Stomach (tissue), 8 donors: ENCODE measurements at regions not wholly inside any gene's neighbourhood (a gene's known extent, or its start where the extent isn't known, plus 50 kb on each side); places are given as distances from the start of the nearest gene placed in this dataset.

Experiments used
- DNase-seq, 2 donors: peaks; one replicate each; pipeline versions ENCODE4 v3.0.0 to v3.0.0-alpha.2; 2013 to 2019
- H3K27ac ChIP-seq, 5 donors: fragments of 200-600 bp in 4 of 5; sonication (generic) in 4 of 5; one replicate each; pipeline ENCODE4 v1.5.1; 2013 to 2019; ENCODE audit warnings: mild to moderate bottlenecking in 1 of 5, moderate library complexity in 1 of 5
- H3K27me3 ChIP-seq, 3 donors: fragments of 200-600 bp; sonication (generic); one replicate each; pipeline ENCODE4 v1.5.1; 2017 to 2019; ENCODE audit warnings: mixed run types in 1 of 3
- H3K36me3 ChIP-seq, 4 donors: fragments of 200-600 bp; sonication (generic); 1 replicate in 3 of 4; 2 replicates in 1 of 4; pipeline ENCODE4 v1.5.1; 2016 to 2019
- H3K4me1 ChIP-seq, 4 donors: fragments of 200-600 bp; sonication (generic); one replicate each; pipeline ENCODE4 v1.5.1; 2016 to 2019
- H3K4me3 ChIP-seq, 4 donors: fragments of 200-600 bp; sonication (generic) in 3 of 4; one replicate each; pipeline ENCODE4 v1.5.1; 2016 to 2019; ENCODE audit warnings: mild to moderate bottlenecking in 1 of 4
- H3K9me3 ChIP-seq, 4 donors: fragments of 200-600 bp; sonication (generic); one replicate each; pipeline ENCODE4 v1.5.1; 2016 to 2019
- EP300 ChIP-seq: sonication (generic); formaldehyde crosslinking; IDR thresholded peaks from one replicate; pipeline ENCODE4 v1.6.1; 2017; ENCODE audit warnings: antibody characterized with exemption
- POLR2A ChIP-seq, 4 donors: fragments of 450-650 bp; IDR thresholded peaks; one replicate each; pipeline ENCODE4 v1.6.1; 2016; ENCODE audit warnings: antibody characterized with exemption in 4 of 4, control low read depth in 2 of 4, mild to moderate bottlenecking in 1 of 4, moderate library complexity in 1 of 4
- POLR2AphosphoS5 ChIP-seq, 3 donors: sonication (generic); formaldehyde crosslinking; IDR thresholded peaks; one replicate each; pipeline ENCODE4 v1.6.1; 2016; ENCODE audit warnings: antibody characterized with exemption in 3 of 3
- WGBS, 5 donors: extraction: QIAGEN DNeasy Blood & Tissue Kit in 3 of 5; methylation state at CpG; one replicate each; pipeline versions ENCODE4 v1.1.5 to v1.1.7; 2013 to 2018; 5-methylcytosine and 5-hydroxymethylcytosine counted together
- intact Hi-C: fragments of 100-400 bp; cut with DNase I; formaldehyde crosslinking; loops from one replicate; pipeline ENCODE4 v1.15.1; 2023; ENCODE audit warnings: low total_unique reads
- TF ChIP-seq, protein P1 (sequence below), 7 experiments: fragments of 450-650 bp in 4 of 7; fragments of 200-600 bp in 3 of 7; sonication (generic) in 3 of 7; IDR thresholded peaks; one replicate each; pipeline ENCODE4 v1.5.1; 2016 to 2019; ENCODE audit warnings: antibody characterized with exemption in 7 of 7, control low read depth in 2 of 7, mild to moderate bottlenecking in 1 of 7
- donor health status: healthy with polysubstance abuse.
- donor health status: Bipolar disorder and iron deficiency.
- donor health status: healthy.

DNA sequence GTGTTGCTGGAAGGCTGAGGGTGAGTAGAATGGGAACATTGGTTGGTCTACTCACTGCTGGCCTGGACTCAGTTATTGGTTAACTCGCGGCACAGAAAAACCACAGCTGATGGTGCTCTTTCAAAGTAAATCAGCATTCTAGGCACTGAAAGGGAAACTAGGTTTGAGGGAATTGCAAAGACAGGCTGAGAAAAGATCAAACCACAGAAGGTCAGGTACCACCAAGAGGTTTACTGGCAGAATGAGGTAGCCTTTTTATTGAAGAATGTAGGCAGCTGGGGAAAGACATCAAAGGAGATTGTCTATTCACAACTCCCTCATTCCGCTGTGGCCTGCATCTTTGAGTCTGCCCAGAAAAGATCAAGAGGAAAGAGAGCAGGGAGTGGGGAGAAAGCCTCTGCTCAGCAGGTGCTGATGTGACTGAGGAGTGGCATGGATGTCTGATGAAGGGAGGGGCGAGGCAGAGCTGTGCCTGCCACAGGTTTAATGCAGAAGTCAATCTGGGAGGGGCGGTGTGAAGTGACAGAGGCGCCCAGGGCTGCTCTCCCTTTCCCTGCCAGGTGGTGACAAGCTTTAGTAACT, 255.5 kb downstream of the MAN2A1 start:
- TF ChIP-seq, protein P1, sequence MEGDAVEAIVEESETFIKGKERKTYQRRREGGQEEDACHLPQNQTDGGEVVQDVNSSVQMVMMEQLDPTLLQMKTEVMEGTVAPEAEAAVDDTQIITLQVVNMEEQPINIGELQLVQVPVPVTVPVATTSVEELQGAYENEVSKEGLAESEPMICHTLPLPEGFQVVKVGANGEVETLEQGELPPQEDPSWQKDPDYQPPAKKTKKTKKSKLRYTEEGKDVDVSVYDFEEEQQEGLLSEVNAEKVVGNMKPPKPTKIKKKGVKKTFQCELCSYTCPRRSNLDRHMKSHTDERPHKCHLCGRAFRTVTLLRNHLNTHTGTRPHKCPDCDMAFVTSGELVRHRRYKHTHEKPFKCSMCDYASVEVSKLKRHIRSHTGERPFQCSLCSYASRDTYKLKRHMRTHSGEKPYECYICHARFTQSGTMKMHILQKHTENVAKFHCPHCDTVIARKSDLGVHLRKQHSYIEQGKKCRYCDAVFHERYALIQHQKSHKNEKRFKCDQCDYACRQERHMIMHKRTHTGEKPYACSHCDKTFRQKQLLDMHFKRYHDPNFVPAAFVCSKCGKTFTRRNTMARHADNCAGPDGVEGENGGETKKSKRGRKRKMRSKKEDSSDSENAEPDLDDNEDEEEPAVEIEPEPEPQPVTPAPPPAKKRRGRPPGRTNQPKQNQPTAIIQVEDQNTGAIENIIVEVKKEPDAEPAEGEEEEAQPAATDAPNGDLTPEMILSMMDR (IDR thresholded peaks at IDR 0.05): no peak
- TF ChIP-seq EP300 (no peak), POLR2AphosphoS5 (IDR thresholded peaks at IDR 0.05) (no peak), POLR2A (IDR thresholded peaks at IDR 0.05) (no peak)
- no peak for DNase-seq
- 63 to 83% (median 72%) methylated on average over 6 of the region's 6 CpGs for WGBS, 5 donors
- Histone ChIP-seq H3K4me1 (peaks cover 0 to 12% (median 0%) of the 10 kb centered on the region in 4 donors), H3K27ac (no peak overlapping the region), H3K27me3 (no peaks in the 10 kb centered on the region), H3K4me3 (no peak overlapping the region), H3K9me3 (peaks cover 0 to 8% (median 4%) of the 10 kb centered on the region in 4 donors), H3K36me3 (no peaks in the 10 kb centered on the region)
- intact Hi-C loops: no loop called here

DNA sequence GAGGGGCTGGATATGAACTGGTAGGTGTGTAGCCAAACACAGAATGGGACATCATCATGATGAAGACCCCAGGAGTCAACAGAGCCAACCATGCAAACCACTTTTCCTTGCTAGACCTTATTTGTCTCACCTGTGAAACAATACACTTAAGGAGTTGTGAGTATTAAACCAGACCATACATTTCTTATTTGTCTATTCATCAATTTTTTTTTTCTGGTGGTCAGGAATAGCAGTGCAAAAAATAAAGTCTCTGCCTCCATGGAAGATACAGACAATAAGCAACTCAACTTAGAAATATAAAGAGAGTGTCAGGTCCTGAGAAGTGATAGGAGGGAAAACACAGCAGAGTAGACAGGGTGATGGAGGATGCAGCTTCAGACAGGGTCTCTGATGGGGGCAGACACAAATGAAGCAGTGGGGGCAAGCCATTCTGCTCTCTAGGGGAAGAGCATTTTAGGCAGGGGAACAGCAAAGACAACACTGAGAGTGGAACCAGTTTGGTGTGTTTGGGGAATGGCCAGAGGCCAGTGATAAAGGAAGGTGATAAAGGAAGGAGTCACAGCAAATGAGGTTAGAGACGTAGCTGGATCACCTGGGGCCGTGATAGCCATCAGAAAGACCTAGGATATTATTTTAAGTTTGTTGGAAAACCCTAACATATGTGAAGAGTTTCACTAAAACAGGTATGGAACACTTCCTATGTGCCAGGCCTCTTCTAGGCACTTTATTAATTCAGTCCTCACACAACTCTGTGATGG, 256.2 kb downstream of the MAN2A1 start:
- DNase-seq: no peak

DNA sequence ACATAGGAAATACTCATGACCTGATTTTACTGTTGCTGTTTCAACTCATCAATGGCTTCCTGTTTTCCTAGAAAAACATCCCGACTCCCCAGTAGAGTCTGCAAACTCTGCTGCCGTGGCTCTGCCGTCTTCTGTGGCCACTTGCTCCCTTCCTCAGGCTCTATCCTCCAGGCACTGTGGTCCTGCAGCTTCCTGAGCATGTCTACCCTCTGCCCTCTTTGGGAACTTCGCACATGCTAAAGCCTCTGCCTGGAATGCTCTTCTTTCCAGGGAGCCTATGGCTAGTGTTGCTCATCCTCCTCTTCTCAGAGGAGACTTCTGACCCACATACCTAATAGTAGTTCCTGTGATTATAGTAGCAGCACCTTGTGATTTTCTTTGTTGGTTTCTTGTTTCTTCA, 256.9 kb downstream of the MAN2A1 start:
- H3K27ac ChIP-seq: no peak overlapping the region
- intact Hi-C loops: no loop called here
- DNase-seq: no peak
- no peak overlapping the region for H3K4me3 ChIP-seq
- no peaks in the 10 kb centered on the region for H3K9me3 ChIP-seq
- no peaks in the 10 kb centered on the region for H3K36me3 ChIP-seq
- WGBS, 5 donors: 69 to 84% (median 77%) methylated on average over 4 of the region's 4 CpGs
- TF ChIP-seq POLR2A (IDR thresholded peaks at IDR 0.05) (no peak), POLR2AphosphoS5 (IDR thresholded peaks at IDR 0.05) (no peak), EP300 (no peak)
- TF ChIP-seq, protein P1 (IDR thresholded peaks at IDR 0.05): no peak
- no peaks in the 10 kb centered on the region for H3K27me3 ChIP-seq
- peaks cover 0 to 12% (median 0%) of the 10 kb centered on the region in 4 donors for H3K4me1 ChIP-seq

More for the DNA sequence above, 256.2 kb downstream of the MAN2A1 start:
- Histone ChIP-seq H3K4me1 (peaks cover 0 to 12% (median 0%) of the 10 kb centered on the region in 4 donors), H3K36me3 (no peaks in the 10 kb centered on the region), H3K9me3 (peaks cover 0 to 1% (median under 1%) of the 10 kb centered on the region in 4 donors), H3K27ac (no peak overlapping the region), H3K27me3 (no peaks in the 10 kb centered on the region), H3K4me3 (no peak overlapping the region)
- intact Hi-C loops: no loop called here
- no peak for TF ChIP-seq POLR2AphosphoS5 (IDR thresholded peaks at IDR 0.05)
- TF ChIP-seq, protein P1 (IDR thresholded peaks at IDR 0.05): no peak
- no peak for TF ChIP-seq EP300
- no peak for TF ChIP-seq POLR2A (IDR thresholded peaks at IDR 0.05)
- 45 to 60% (median 48%) methylated on average over 2 of the region's 2 CpGs for WGBS, 5 donors

DNA sequence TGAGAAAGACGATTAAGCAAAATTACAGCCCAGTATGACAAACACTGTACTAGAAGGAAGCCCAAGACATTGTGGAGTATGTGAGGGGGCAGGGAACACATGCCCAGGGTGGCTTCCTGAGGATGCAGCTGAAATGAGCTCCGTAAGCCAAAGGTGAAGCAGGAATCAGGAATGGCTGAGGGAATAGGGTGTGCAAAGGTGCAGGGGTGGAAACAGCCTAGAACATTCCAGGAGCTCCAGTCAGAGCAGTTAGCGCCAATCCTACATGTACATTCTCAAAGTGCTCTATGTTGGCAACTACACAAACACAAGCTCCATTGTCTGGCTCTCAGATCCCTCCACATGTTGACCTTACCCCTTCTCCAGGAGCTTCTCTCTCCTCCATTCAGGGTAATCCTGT, 257.9 kb downstream of the MAN2A1 start:
- DNase-seq: no peak
- 84 to 91% (median 88%) methylated on average over 3 of the region's 3 CpGs for WGBS, 5 donors
- Histone ChIP-seq H3K27ac (no peak overlapping the region), H3K27me3 (no peaks in the 10 kb centered on the region), H3K9me3 (no peaks in the 10 kb centered on the region), H3K36me3 (no peaks in the 10 kb centered on the region), H3K4me3 (no peak overlapping the region), H3K4me1 (peaks cover 0 to 4% (median 0%) of the 10 kb centered on the region in 4 donors)
- TF ChIP-seq POLR2A (IDR thresholded peaks at IDR 0.05) (no peak), POLR2AphosphoS5 (IDR thresholded peaks at IDR 0.05) (no peak), EP300 (no peak)
- TF ChIP-seq, protein P1 (IDR thresholded peaks at IDR 0.05): no peak
- intact Hi-C loops: no loop called here
